B cell (primary cell): ENCODE measurements at regions not wholly inside any gene's neighbourhood (a gene's known extent, or its start where the extent isn't known, plus 50 kb on each side); places are given as distances from the start of the nearest gene placed in this dataset.

Experiments used
- EZH2 ChIP-seq: IDR thresholded peaks from 2 replicates; pipeline ENCODE4 v1.6.1; 2012; ENCODE audit warnings: borderline replicate concordance, low read depth, mild to moderate bottlenecking, moderate library complexity, low read length; ENCODE audit not compliant: insufficient read depth, poor library complexity, severe bottlenecking
- TF ChIP-seq, protein P1 (sequence below): fragments of 200-600 bp; IDR thresholded peaks from one replicate; pipeline ENCODE4 v1.8.0; 2022; ENCODE audit warnings: antibody characterized with exemption, mild to moderate bottlenecking

DNA sequence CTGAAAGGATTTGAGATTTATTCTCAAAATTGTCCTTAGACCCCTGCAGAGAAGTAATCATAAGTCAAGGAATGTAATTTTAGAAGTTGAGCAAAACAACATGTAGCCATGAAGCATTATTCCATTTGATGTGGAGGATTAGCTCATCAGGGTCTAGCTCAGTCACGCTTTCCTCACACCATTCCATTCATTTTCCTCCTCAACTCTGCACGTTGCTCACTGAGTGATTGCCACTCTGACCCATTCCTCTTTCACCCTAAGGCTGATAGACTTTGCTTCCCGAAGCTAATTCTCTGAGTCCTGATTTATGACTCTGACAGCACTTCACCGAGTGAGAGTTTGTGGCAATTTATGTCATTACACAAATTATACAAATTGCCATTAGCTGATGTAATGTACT, 820.6 kb upstream of the PIK3C3 start:
- TF ChIP-seq, protein P1, sequence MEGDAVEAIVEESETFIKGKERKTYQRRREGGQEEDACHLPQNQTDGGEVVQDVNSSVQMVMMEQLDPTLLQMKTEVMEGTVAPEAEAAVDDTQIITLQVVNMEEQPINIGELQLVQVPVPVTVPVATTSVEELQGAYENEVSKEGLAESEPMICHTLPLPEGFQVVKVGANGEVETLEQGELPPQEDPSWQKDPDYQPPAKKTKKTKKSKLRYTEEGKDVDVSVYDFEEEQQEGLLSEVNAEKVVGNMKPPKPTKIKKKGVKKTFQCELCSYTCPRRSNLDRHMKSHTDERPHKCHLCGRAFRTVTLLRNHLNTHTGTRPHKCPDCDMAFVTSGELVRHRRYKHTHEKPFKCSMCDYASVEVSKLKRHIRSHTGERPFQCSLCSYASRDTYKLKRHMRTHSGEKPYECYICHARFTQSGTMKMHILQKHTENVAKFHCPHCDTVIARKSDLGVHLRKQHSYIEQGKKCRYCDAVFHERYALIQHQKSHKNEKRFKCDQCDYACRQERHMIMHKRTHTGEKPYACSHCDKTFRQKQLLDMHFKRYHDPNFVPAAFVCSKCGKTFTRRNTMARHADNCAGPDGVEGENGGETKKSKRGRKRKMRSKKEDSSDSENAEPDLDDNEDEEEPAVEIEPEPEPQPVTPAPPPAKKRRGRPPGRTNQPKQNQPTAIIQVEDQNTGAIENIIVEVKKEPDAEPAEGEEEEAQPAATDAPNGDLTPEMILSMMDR: no peak
- no peak for TF ChIP-seq EZH2
